Testis (tissue), 2 donors: ENCODE measurements at regions not wholly inside any gene's neighbourhood (a gene's known extent, or its start where the extent isn't known, plus 50 kb on each side); places are given as distances from the start of the nearest gene placed in this dataset.

Experiments
- POLR2A ChIP-seq: fragments of 450-650 bp; IDR thresholded peaks from one replicate; pipeline ENCODE4 v1.6.1; 2017; ENCODE audit warnings: antibody characterized with exemption, mild to moderate bottlenecking, moderate library complexity
- TF ChIP-seq, protein P1 (sequence below), 3 experiments: fragments of 450-650 bp in 2 of 3; fragments of 200-600 bp in 1 of 3; sonication (generic) in 1 of 3; IDR thresholded peaks; one replicate each; pipeline ENCODE4 v1.5.1; 2016 to 2019; ENCODE audit warnings: antibody characterized with exemption in 3 of 3, mild to moderate bottlenecking in 2 of 3, moderate library complexity in 1 of 3

DNA sequence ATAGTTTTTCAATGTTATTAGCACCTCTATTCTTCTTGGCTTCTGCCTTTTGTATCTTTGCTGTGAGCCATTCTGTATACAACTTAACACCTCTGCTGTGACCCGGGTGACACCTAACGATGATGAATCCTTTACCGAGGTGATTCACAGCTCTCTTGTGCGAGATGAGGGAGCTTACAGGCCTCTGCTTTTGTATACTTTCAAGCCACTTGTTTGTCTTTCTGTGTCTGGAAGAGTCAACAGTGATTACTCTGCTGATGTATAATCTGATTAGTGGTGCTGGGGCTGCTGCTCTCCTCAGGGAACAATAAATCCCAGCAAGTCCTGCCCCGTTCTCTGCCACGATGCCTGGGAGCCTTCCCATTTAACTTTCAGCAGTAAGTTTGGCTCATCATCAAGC is 442.9 kb upstream of the SGCD start:
- TF ChIP-seq, protein P1, sequence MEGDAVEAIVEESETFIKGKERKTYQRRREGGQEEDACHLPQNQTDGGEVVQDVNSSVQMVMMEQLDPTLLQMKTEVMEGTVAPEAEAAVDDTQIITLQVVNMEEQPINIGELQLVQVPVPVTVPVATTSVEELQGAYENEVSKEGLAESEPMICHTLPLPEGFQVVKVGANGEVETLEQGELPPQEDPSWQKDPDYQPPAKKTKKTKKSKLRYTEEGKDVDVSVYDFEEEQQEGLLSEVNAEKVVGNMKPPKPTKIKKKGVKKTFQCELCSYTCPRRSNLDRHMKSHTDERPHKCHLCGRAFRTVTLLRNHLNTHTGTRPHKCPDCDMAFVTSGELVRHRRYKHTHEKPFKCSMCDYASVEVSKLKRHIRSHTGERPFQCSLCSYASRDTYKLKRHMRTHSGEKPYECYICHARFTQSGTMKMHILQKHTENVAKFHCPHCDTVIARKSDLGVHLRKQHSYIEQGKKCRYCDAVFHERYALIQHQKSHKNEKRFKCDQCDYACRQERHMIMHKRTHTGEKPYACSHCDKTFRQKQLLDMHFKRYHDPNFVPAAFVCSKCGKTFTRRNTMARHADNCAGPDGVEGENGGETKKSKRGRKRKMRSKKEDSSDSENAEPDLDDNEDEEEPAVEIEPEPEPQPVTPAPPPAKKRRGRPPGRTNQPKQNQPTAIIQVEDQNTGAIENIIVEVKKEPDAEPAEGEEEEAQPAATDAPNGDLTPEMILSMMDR (IDR thresholded peaks at IDR 0.05), result no peak
- no peak for TF ChIP-seq POLR2A
